ENCODE measurements at regions not wholly inside any gene's neighbourhood (a gene's known extent, or its start where the extent isn't known, plus 50 kb on each side); places are given as distances from the start of the nearest gene placed in this dataset.

- TF ChIP-seq CTCF (IDR thresholded peaks at IDR 0.05 in 2 of 3, conservative IDR thresholded peaks at IDR 0.05 in 1 of 3; ENCODE audit: borderline replicate concordance in 1 of 3, insufficient read depth in 1 of 3, low read depth in 2 of 3, low read length in 2 of 3) = no peak
- TF ChIP-seq POLR2A (IDR thresholded peaks at IDR 0.05; ENCODE audit: borderline replicate concordance, extremely low read depth, insufficient read depth, insufficient read length) = no peak
- TF ChIP-seq SIN3A (IDR thresholded peaks at IDR 0.05; ENCODE audit: low read depth) = no peak
- no peak for TF ChIP-seq POLR2AphosphoS5 (IDR thresholded peaks at IDR 0.05; ENCODE audit: low read depth, low read length)
- no peak for TF ChIP-seq EGR1 (IDR thresholded peaks at IDR 0.05; ENCODE audit: low read depth)
- TF ChIP-seq CEBPB (IDR thresholded peaks at IDR 0.05; ENCODE audit: low read depth) = no peak
- no peak for TF ChIP-seq EZH2 (IDR thresholded peaks at IDR 0.05)
These were observed 286.4 kb upstream of the NCKAP5 start for GRCh38 chr2:133854603-133855200.
